ENCODE measurements at regions not wholly inside any gene's neighbourhood (a gene's known extent, or its start where the extent isn't known, plus 50 kb on each side); places are given as distances from the start of the nearest gene placed in this dataset.
"Not testable (repeated sequence)": the region's sequence is repeated elsewhere in the genome, so short reads cannot be mapped to it uniquely, and the experiment has no call there.

- no peak for DNase-seq
These were observed 51.1 kb upstream of the CRY1 start for GRCh38 chr12:107144441-107144840.

- no peak for DNase-seq
These were observed 51.6 kb upstream of the CRY1 start for GRCh38 chr12:107144990-107145389.

- DNase-seq, result no peak
These were observed 52.0 kb upstream of the CRY1 start for GRCh38 chr12:107145397-107145796.

- DNase-seq, result no peak
These were observed 54.8 kb upstream of the CRY1 start for GRCh38 chr12:107148107-107148506.

GRCh38 chr12:107152315-107152714 lies 59.0 kb upstream of the CRY1 start:
- DNase-seq, result no peak

- DNase-seq, result no peak
These were observed 66.1 kb upstream of the CRY1 start for GRCh38 chr12:107159384-107159900.

GRCh38 chr12:107163413-107163812 lies 70.1 kb upstream of the CRY1 start:
- DNase-seq, result no peak

- no peak for DNase-seq
These were observed 71.0 kb upstream of the CRY1 start for GRCh38 chr12:107164392-107164791.

GRCh38 chr12:107165581-107165980 lies 72.2 kb upstream of the CRY1 start:
- DNase-seq, result no peak

GRCh38 chr12:107167756-107168155 lies 74.4 kb upstream of the CRY1 start:
- no peak for DNase-seq

- DNase-seq, result no peak
These were observed 75.9 kb upstream of the CRY1 start for GRCh38 chr12:107169200-107169599.

- no peak for DNase-seq
These were observed 85.4 kb upstream of the CRY1 start for GRCh38 chr12:107178776-107179175.

GRCh38 chr12:107179871-107180270 lies 86.5 kb upstream of the CRY1 start:
- no peak for DNase-seq

GRCh38 chr12:107180272-107180671 lies 86.9 kb upstream of the CRY1 start:
- no peak for DNase-seq

- no peak for DNase-seq
These were observed 91.1 kb upstream of the CRY1 start for GRCh38 chr12:107184359-107184930.

GRCh38 chr12:107196681-107197080 lies 103.3 kb upstream of the CRY1 start:
- no peak for DNase-seq

- no peak for DNase-seq
These were observed 107.0 kb upstream of the CRY1 start for GRCh38 chr12:107200394-107200793.

- no peak for DNase-seq
These were observed 114.7 kb upstream of the CRY1 start for GRCh38 chr12:107207931-107208525.

GRCh38 chr12:107209700-107210099 lies 116.4 kb upstream of the CRY1 start:
- DNase-seq, result not testable (repeated sequence)

GRCh38 chr12:107214373-107214773 lies 121.0 kb upstream of the CRY1 start:
- DNase-seq, result not testable (repeated sequence)

- not testable (repeated sequence) for DNase-seq
These were observed 123.1 kb upstream of the CRY1 start for GRCh38 chr12:107216411-107216810.

GRCh38 chr12:107219301-107219700 lies 126.0 kb upstream of the CRY1 start:
- no peak for DNase-seq

GRCh38 chr12:107221913-107222312 lies 128.6 kb upstream of the CRY1 start:
- DNase-seq, result no peak

- no peak for DNase-seq
These were observed 130.5 kb upstream of the CRY1 start for GRCh38 chr12:107223821-107224220.

GRCh38 chr12:107225635-107226034 lies 132.3 kb upstream of the CRY1 start:
- no peak for DNase-seq

All from GOT3 (cell line).